ENCODE measurements at regions not wholly inside any gene's neighbourhood (a gene's known extent, or its start where the extent isn't known, plus 50 kb on each side); places are given as distances from the start of the nearest gene placed in this dataset.
A peak's percentile ranks its signal among the peaks of the same experiment; 100 is the strongest.

- no peak overlapping the region for H3K27ac Mint-ChIP-seq
- intact Hi-C loops (cut with micrococcal nuclease) = no loop called here
- POLR2A ChIA-PET = no interaction called here
Measured at GRCh38 chr3:31331278-31331677, 201.4 kb upstream of the STT3B start.

GRCh38 chr3:31341130-31341529 is 191.6 kb upstream of the STT3B start:
- ChIA-PET CTCF (no interaction called here), POLR2A (interaction anchor here (0.5 kb wide), 1 partner anchor 87 kb away, joined by 5 read pairs; no protein-coding TSS in a partner anchor)
- Mint-ChIP-seq H3K36me3 (peaks cover 4% of the 10 kb centered on the region), H3K4me1 (ENCODE audit: low read depth) (no peaks in the 10 kb centered on the region), H3K9me3 (peaks cover 7% of the 10 kb centered on the region), H3K27me3 (no peaks in the 10 kb centered on the region), H3K27ac (no peak overlapping the region), H3K4me3 (no peak overlapping the region)
- DNase-seq = no peak
- intact Hi-C loops (cut with micrococcal nuclease) = no loop called here

More at GRCh38 chr3:31331278-31331677, 201.4 kb upstream of the STT3B start:
- H3K36me3 Mint-ChIP-seq = peaks cover 7% of the 10 kb centered on the region
- peaks cover 14% of the 10 kb centered on the region for H3K9me3 Mint-ChIP-seq
- no peaks in the 10 kb centered on the region for H3K27me3 Mint-ChIP-seq
- H3K4me1 Mint-ChIP-seq (ENCODE audit: low read depth) = no peaks in the 10 kb centered on the region
- no peak for DNase-seq
- no peak overlapping the region for H3K4me3 Mint-ChIP-seq
- CTCF ChIA-PET = no interaction called here

- DNase-seq = no peak
- H3K36me3 Mint-ChIP-seq = peaks cover 4% of the 10 kb centered on the region
- CTCF ChIA-PET = no interaction called here
- no peak overlapping the region for H3K27ac Mint-ChIP-seq
- no peaks in the 10 kb centered on the region for H3K27me3 Mint-ChIP-seq
- peaks cover 11% of the 10 kb centered on the region for H3K9me3 Mint-ChIP-seq
- intact Hi-C loops (cut with micrococcal nuclease) = no loop called here
- no peak overlapping the region for H3K4me3 Mint-ChIP-seq
- no peaks in the 10 kb centered on the region for H3K4me1 Mint-ChIP-seq (ENCODE audit: low read depth)
- POLR2A ChIA-PET = no interaction called here
Measured at GRCh38 chr3:31343075-31343474, 189.7 kb upstream of the STT3B start.

GRCh38 chr3:31345581-31345980 is 187.1 kb upstream of the STT3B start:
- DNase-seq = no peak
- Mint-ChIP-seq H3K4me3 (no peak overlapping the region), H3K36me3 (peaks cover 4% of the 10 kb centered on the region), H3K27ac (no peak overlapping the region), H3K27me3 (no peaks in the 10 kb centered on the region), H3K4me1 (ENCODE audit: low read depth) (no peaks in the 10 kb centered on the region), H3K9me3 (peaks cover 11% of the 10 kb centered on the region)
- intact Hi-C loops (cut with micrococcal nuclease) = no loop called here
- ChIA-PET POLR2A (no interaction called here), CTCF (no interaction called here)

- CTCF ChIA-PET = no interaction called here
- peaks cover 11% of the 10 kb centered on the region for H3K9me3 Mint-ChIP-seq
Measured at GRCh38 chr3:31346542-31346979, 186.2 kb upstream of the STT3B start.

GRCh38 chr3:31349001-31349748 is 183.6 kb upstream of the STT3B start:
- Mint-ChIP-seq H3K27me3 (no peaks in the 10 kb centered on the region), H3K9me3 (peaks cover 11% of the 10 kb centered on the region), H3K4me1 (ENCODE audit: low read depth) (peaks cover 2% of the 10 kb centered on the region), H3K27ac (no peak overlapping the region), H3K4me3 (no peak overlapping the region), H3K36me3 (peaks cover 4% of the 10 kb centered on the region)
- intact Hi-C loops (cut with micrococcal nuclease) = no loop called here
- ChIA-PET POLR2A (no interaction called here), CTCF (no interaction called here)
- no peak for DNase-seq

More at GRCh38 chr3:31346542-31346979, 186.2 kb upstream of the STT3B start:
- Mint-ChIP-seq H3K4me1 (ENCODE audit: low read depth) (no peaks in the 10 kb centered on the region), H3K27me3 (no peaks in the 10 kb centered on the region), H3K36me3 (peaks cover 4% of the 10 kb centered on the region), H3K27ac (no peak overlapping the region), H3K4me3 (no peak overlapping the region)
- intact Hi-C loops (cut with micrococcal nuclease) = no loop called here
- no peak for DNase-seq
- POLR2A ChIA-PET = no interaction called here

GRCh38 chr3:31350307-31350706 is 182.4 kb upstream of the STT3B start:
- Mint-ChIP-seq H3K9me3 (peaks cover 7% of the 10 kb centered on the region), H3K36me3 (no peaks in the 10 kb centered on the region), H3K27me3 (no peaks in the 10 kb centered on the region), H3K4me1 (ENCODE audit: low read depth) (peaks cover 2% of the 10 kb centered on the region), H3K27ac (no peak overlapping the region), H3K4me3 (no peak overlapping the region)
- DNase-seq = no peak
- ChIA-PET CTCF (no interaction called here), POLR2A (interaction anchor here (0.6 kb wide), 1 partner anchor 104 kb away, joined by 4 read pairs; no protein-coding TSS in a partner anchor)
- intact Hi-C loops (cut with micrococcal nuclease) = no loop called here

GRCh38 chr3:31352331-31352730 is 180.4 kb upstream of the STT3B start:
- intact Hi-C loops (cut with micrococcal nuclease) = no loop called here
- H3K27ac Mint-ChIP-seq = no peak overlapping the region
- no peak for DNase-seq
- POLR2A ChIA-PET = no interaction called here
- H3K4me3 Mint-ChIP-seq = no peak overlapping the region
- no peaks in the 10 kb centered on the region for H3K27me3 Mint-ChIP-seq
- CTCF ChIA-PET = no interaction called here
- H3K36me3 Mint-ChIP-seq = peaks cover 3% of the 10 kb centered on the region
- H3K9me3 Mint-ChIP-seq = peaks cover 8% of the 10 kb centered on the region
- H3K4me1 Mint-ChIP-seq (ENCODE audit: low read depth) = peaks cover 14% of the 10 kb centered on the region

- Mint-ChIP-seq H3K36me3 (peaks cover 3% of the 10 kb centered on the region), H3K27me3 (no peaks in the 10 kb centered on the region), H3K27ac (no peak overlapping the region), H3K9me3 (peaks cover 3% of the 10 kb centered on the region), H3K4me3 (no peak overlapping the region), H3K4me1 (ENCODE audit: low read depth) (peaks cover 21% of the 10 kb centered on the region)
- POLR2A ChIA-PET = no interaction called here
- intact Hi-C loops (cut with micrococcal nuclease) = no loop called here
- CTCF ChIA-PET = no interaction called here
- no peak for DNase-seq
Measured at GRCh38 chr3:31353166-31353565, 179.6 kb upstream of the STT3B start.

- ChIA-PET CTCF (no interaction called here), POLR2A (no interaction called here)
- Mint-ChIP-seq H3K4me1 (ENCODE audit: low read depth) (peaks cover 25% of the 10 kb centered on the region), H3K36me3 (peaks cover 3% of the 10 kb centered on the region), H3K27ac (no peak overlapping the region), H3K9me3 (peaks cover 3% of the 10 kb centered on the region), H3K4me3 (no peak overlapping the region), H3K27me3 (no peaks in the 10 kb centered on the region)
- DNase-seq = no peak
- intact Hi-C loops (cut with micrococcal nuclease) = no loop called here
Measured at GRCh38 chr3:31354373-31354772, 178.4 kb upstream of the STT3B start.

- H3K9me3 Mint-ChIP-seq = peaks cover 3% of the 10 kb centered on the region
- H3K4me1 Mint-ChIP-seq (ENCODE audit: low read depth) = peaks cover 28% of the 10 kb centered on the region
- no peaks in the 10 kb centered on the region for H3K27me3 Mint-ChIP-seq
- H3K4me3 Mint-ChIP-seq = no peak overlapping the region
- H3K27ac Mint-ChIP-seq = no peak overlapping the region
- ChIA-PET POLR2A (no interaction called here), CTCF (no interaction called here)
- intact Hi-C loops (cut with micrococcal nuclease) = loop anchor here (2.0 kb wide), 2 partner anchors 143 to 177 kb away; partner anchors contain the start of gene STT3B
- DNase-seq = no peak
- H3K36me3 Mint-ChIP-seq = peaks cover 3% of the 10 kb centered on the region
Measured at GRCh38 chr3:31355807-31356206, 176.9 kb upstream of the STT3B start.

- Mint-ChIP-seq H3K4me3 (no peak overlapping the region), H3K9me3 (peaks cover 3% of the 10 kb centered on the region), H3K27me3 (no peaks in the 10 kb centered on the region), H3K36me3 (peaks cover 3% of the 10 kb centered on the region), H3K4me1 (ENCODE audit: low read depth) (peaks cover 38% of the 10 kb centered on the region), H3K27ac (peak overlapping the region; percentile 66)
- intact Hi-C loops (cut with micrococcal nuclease) = loop anchor here (1.0 to 2.0 kb wide), 5 partner anchors 105 to 176 kb away; partner anchors contain the start of gene STT3B
- peak; percentile 31 for DNase-seq
- POLR2A ChIA-PET = interaction anchor here (0.7 to 1.4 kb wide), 2 partner anchors 104 to 130 kb away, joined by 3 to 10 read pairs; no protein-coding TSS in a partner anchor
- CTCF ChIA-PET = interaction anchor here (0.7 kb wide), 1 partner anchor 20 kb away, joined by 3 read pairs; no protein-coding TSS in a partner anchor
Measured at GRCh38 chr3:31356941-31357340, 175.8 kb upstream of the STT3B start.

GRCh38 chr3:31357451-31357850 is 175.3 kb upstream of the STT3B start:
- ChIA-PET CTCF (interaction anchor here (0.7 kb wide), 1 partner anchor 20 kb away, joined by 3 read pairs; no protein-coding TSS in a partner anchor), POLR2A (interaction anchor here (0.7 to 1.4 kb wide), 2 partner anchors 105 to 130 kb away, joined by 3 to 10 read pairs; no protein-coding TSS in a partner anchor)
- Mint-ChIP-seq H3K9me3 (peaks cover 3% of the 10 kb centered on the region), H3K27me3 (no peaks in the 10 kb centered on the region), H3K27ac (peak overlapping the region; percentile 66), H3K4me1 (ENCODE audit: low read depth) (peaks cover 42% of the 10 kb centered on the region), H3K36me3 (peaks cover 3% of the 10 kb centered on the region), H3K4me3 (no peak overlapping the region)
- DNase-seq = no peak
- intact Hi-C loops (cut with micrococcal nuclease) = loop anchor here (1.0 to 2.0 kb wide), 5 partner anchors 105 to 175 kb away; partner anchors contain the start of gene STT3B
